ENCODE measurements at regions not wholly inside any gene's neighbourhood (a gene's known extent, or its start where the extent isn't known, plus 50 kb on each side); places are given as distances from the start of the nearest gene placed in this dataset.
"Not testable (repeated sequence)": the region's sequence is repeated elsewhere in the genome, so short reads cannot be mapped to it uniquely, and the experiment has no call there.

GRCh38 chr3:192968901-192969300, 51.2 kb upstream of the MB21D2 start:
- H3K4me1 ChIP-seq (ENCODE audit: insufficient read depth, insufficient read length); H3K9me3 ChIP-seq (ENCODE audit: insufficient read depth, low read length); H3K27me3 ChIP-seq (ENCODE audit: insufficient read depth, insufficient read length); H3K4me3 ChIP-seq (ENCODE audit: insufficient read length, low read depth); DNase-seq (ENCODE audit: low read depth, low spot score); H3K9ac ChIP-seq (ENCODE audit: insufficient read length, low read depth); H3K36me3 ChIP-seq (ENCODE audit: insufficient read depth, insufficient read length, low read length): not testable (repeated sequence)

DNA sequence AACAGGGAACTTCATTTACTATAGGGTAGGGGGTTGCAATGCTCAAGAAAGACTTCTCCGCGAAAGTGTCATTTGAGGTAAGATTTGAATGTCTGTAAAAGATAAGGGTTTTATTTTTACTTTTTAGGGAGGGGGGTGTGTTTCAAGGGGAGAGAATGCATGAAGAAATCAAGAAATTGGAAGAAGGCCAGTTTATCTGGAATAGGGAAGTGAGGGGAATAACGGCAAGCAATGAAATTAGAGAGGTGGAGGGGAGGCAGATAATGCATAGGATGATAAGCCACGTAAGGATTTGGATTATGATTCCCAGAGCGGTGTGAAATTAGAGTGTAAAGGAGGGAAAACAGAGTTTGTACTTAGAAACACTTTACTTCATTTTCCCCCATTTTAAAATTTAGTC, 63.0 kb upstream of the MB21D2 start:
- no peak for DNase-seq (ENCODE audit: low read depth, low spot score)
- Histone ChIP-seq H3K4me1 (ENCODE audit: insufficient read depth, insufficient read length) (no peaks in the 10 kb centered on the region), H3K9me3 (ENCODE audit: insufficient read depth, low read length) (no peaks in the 10 kb centered on the region), H3K27me3 (ENCODE audit: insufficient read depth, insufficient read length) (no peaks in the 10 kb centered on the region), H3K9ac (ENCODE audit: insufficient read length, low read depth) (no peak overlapping the region), H3K36me3 (ENCODE audit: insufficient read depth, insufficient read length, low read length) (no peaks in the 10 kb centered on the region), H3K4me3 (ENCODE audit: insufficient read length, low read depth) (no peak overlapping the region)
- TF ChIP-seq ZNF274 (IDR thresholded peaks at IDR 0.05; ENCODE audit: low read depth, low read length) (no peak), YY1 (IDR thresholded peaks at IDR 0.05; ENCODE audit: insufficient read depth, insufficient read length) (no peak), SUZ12 (IDR thresholded peaks at IDR 0.05; ENCODE audit: extremely low read depth, insufficient read depth, insufficient read length) (no peak)

DNA sequence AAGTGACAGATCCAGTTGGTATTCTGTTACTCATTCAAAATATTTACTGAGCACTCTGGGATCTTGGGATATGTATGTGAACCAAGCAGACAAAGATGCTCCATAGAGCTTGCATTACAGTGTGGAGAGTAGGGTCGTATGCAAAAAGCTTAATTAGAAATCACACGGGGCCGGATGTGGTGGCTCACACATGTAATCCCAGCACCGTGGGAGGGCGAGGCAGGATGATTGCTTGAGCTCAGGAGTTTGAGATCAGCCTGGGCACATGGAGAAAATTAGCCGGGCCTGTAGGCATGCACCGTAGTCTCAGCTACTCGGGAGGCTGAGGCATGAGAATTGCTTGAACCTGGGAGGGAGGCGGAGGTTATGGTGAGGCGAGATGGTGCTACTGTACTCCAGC, 68.7 kb upstream of the MB21D2 start:
- H3K9me3 ChIP-seq (ENCODE audit: insufficient read depth, low read length) = no peaks in the 10 kb centered on the region
- H3K4me1 ChIP-seq (ENCODE audit: insufficient read depth, insufficient read length) = no peaks in the 10 kb centered on the region
- H3K9ac ChIP-seq (ENCODE audit: insufficient read length, low read depth) = no peak overlapping the region
- no peak overlapping the region for H3K4me3 ChIP-seq (ENCODE audit: insufficient read length, low read depth)
- DNase-seq (ENCODE audit: low read depth, low spot score) = no peak
- no peak for TF ChIP-seq ZNF274 (IDR thresholded peaks at IDR 0.05; ENCODE audit: low read depth, low read length)
- no peak for TF ChIP-seq SUZ12 (IDR thresholded peaks at IDR 0.05; ENCODE audit: extremely low read depth, insufficient read depth, insufficient read length)
- no peaks in the 10 kb centered on the region for H3K27me3 ChIP-seq (ENCODE audit: insufficient read depth, insufficient read length)
- no peaks in the 10 kb centered on the region for H3K36me3 ChIP-seq (ENCODE audit: insufficient read depth, insufficient read length, low read length)

DNA sequence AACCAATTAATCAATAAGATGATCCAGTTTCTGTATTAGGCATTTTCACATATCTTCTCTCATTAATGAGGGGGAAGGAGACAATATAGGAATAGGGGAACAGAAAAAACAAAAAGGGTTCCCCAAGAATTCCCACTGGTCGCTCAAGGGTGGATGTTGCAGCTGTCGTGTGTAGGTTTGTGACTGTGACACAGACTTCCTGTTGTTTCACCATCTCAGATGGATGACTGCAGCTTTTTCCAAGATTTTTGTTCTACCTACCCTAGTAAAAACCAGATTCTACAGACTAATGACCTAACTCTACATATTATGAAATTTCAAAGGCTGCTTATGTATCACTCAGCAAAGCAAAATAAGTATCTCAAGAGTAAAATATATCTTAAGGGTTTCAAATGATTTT, 73.7 kb upstream of the MB21D2 start:
- no peak for DNase-seq (ENCODE audit: low read depth, low spot score)

GRCh38 chr3:192992361-192992760, 74.7 kb upstream of the MB21D2 start:
- H3K36me3 ChIP-seq (ENCODE audit: insufficient read depth, insufficient read length, low read length) = no peaks in the 10 kb centered on the region
- no peak for TF ChIP-seq YY1 (IDR thresholded peaks at IDR 0.05; ENCODE audit: insufficient read depth, insufficient read length)
- TF ChIP-seq SUZ12 (IDR thresholded peaks at IDR 0.05; ENCODE audit: extremely low read depth, insufficient read depth, insufficient read length) = no peak
- TF ChIP-seq ZNF274 (IDR thresholded peaks at IDR 0.05; ENCODE audit: low read depth, low read length) = no peak
- DNase-seq (ENCODE audit: low read depth, low spot score) = no peak

More for the DNA sequence above, 73.7 kb upstream of the MB21D2 start:
- TF ChIP-seq ZNF274 (IDR thresholded peaks at IDR 0.05; ENCODE audit: low read depth, low read length) (no peak), SUZ12 (IDR thresholded peaks at IDR 0.05; ENCODE audit: extremely low read depth, insufficient read depth, insufficient read length) (no peak), YY1 (IDR thresholded peaks at IDR 0.05; ENCODE audit: insufficient read depth, insufficient read length) (no peak)
- H3K27me3 ChIP-seq (ENCODE audit: insufficient read depth, insufficient read length) = no peaks in the 10 kb centered on the region
- H3K4me1 ChIP-seq (ENCODE audit: insufficient read depth, insufficient read length) = no peaks in the 10 kb centered on the region
- H3K36me3 ChIP-seq (ENCODE audit: insufficient read depth, insufficient read length, low read length) = no peaks in the 10 kb centered on the region
- H3K9ac ChIP-seq (ENCODE audit: insufficient read length, low read depth) = no peak overlapping the region
- no peak overlapping the region for H3K4me3 ChIP-seq (ENCODE audit: insufficient read length, low read depth)
- peaks cover 13% of the 10 kb centered on the region; the same call in 1 of the 2 replicates for H3K9me3 ChIP-seq (ENCODE audit: insufficient read depth, low read length)

DNA sequence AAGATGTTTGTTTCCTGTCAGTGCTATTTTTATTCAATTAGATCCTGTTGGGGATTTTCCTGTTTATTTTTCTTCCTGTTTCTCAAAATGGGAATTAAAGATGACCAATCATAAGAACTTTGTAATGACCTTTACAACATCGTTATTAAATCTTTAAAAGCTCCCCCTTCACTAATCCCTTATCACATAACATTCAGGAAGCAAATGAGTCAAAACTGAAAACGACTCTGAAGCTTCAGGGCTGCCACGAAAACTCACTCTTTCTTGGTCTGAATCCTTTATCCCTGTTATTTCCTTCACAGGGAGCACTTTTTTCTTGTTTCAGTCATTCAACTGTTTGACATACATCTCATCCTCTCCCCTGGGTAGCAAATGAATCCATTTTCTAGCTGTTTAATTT, 75.8 kb upstream of the MB21D2 start:
- Histone ChIP-seq H3K9ac (ENCODE audit: insufficient read length, low read depth) (no peak overlapping the region), H3K4me1 (ENCODE audit: insufficient read depth, insufficient read length) (no peaks in the 10 kb centered on the region), H3K36me3 (ENCODE audit: insufficient read depth, insufficient read length, low read length) (no peaks in the 10 kb centered on the region), H3K27me3 (ENCODE audit: insufficient read depth, insufficient read length) (no peaks in the 10 kb centered on the region), H3K9me3 (ENCODE audit: insufficient read depth, low read length) (peaks cover 13% of the 10 kb centered on the region; the same call in 1 of the 2 replicates), H3K4me3 (ENCODE audit: insufficient read length, low read depth) (no peak overlapping the region)
- DNase-seq (ENCODE audit: low read depth, low spot score) = no peak
- TF ChIP-seq YY1 (IDR thresholded peaks at IDR 0.05; ENCODE audit: insufficient read depth, insufficient read length) = no peak
- TF ChIP-seq SUZ12 (IDR thresholded peaks at IDR 0.05; ENCODE audit: extremely low read depth, insufficient read depth, insufficient read length) = no peak
- TF ChIP-seq ZNF274 (IDR thresholded peaks at IDR 0.05; ENCODE audit: low read depth, low read length) = no peak

More at GRCh38 chr3:192992361-192992760, 74.7 kb upstream of the MB21D2 start:
- H3K9ac ChIP-seq (ENCODE audit: insufficient read length, low read depth) = no peak overlapping the region
- no peak overlapping the region for H3K4me3 ChIP-seq (ENCODE audit: insufficient read length, low read depth)
- peaks cover 13% of the 10 kb centered on the region; the same call in 1 of the 2 replicates for H3K9me3 ChIP-seq (ENCODE audit: insufficient read depth, low read length)
- no peaks in the 10 kb centered on the region for H3K27me3 ChIP-seq (ENCODE audit: insufficient read depth, insufficient read length)
- no peaks in the 10 kb centered on the region for H3K4me1 ChIP-seq (ENCODE audit: insufficient read depth, insufficient read length)

- H3K4me1 ChIP-seq (ENCODE audit: insufficient read depth, insufficient read length); H3K36me3 ChIP-seq (ENCODE audit: insufficient read depth, insufficient read length, low read length); DNase-seq (ENCODE audit: low read depth, low spot score); H3K4me3 ChIP-seq (ENCODE audit: insufficient read length, low read depth); H3K9me3 ChIP-seq (ENCODE audit: insufficient read depth, low read length); H3K27me3 ChIP-seq (ENCODE audit: insufficient read depth, insufficient read length); H3K9ac ChIP-seq (ENCODE audit: insufficient read length, low read depth): not testable (repeated sequence)
These were observed 83.5 kb upstream of the MB21D2 start for GRCh38 chr3:193001113-193001512.

DNA sequence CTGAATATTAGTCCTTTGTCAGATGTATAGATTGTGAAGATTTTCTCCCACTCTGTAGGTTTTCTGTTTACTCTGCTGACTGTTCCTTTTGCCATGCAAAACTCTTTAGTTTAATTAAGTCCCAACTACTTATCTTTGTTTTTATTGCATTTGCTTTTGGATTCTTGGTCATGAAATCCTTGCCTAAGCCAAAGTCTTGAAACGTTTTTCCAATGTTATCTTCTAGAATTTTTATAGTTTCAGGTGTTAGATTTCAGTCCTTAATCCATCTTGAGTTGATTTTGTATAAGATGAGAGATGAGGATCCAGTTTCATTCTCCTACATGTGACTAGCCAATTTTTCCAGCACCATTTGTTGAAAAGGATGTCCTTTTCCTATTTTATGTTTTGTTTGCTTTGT, 86.0 kb upstream of the MB21D2 start:
- H3K9ac ChIP-seq (ENCODE audit: insufficient read length, low read depth); H3K4me1 ChIP-seq (ENCODE audit: insufficient read depth, insufficient read length); H3K9me3 ChIP-seq (ENCODE audit: insufficient read depth, low read length); DNase-seq (ENCODE audit: low read depth, low spot score); H3K4me3 ChIP-seq (ENCODE audit: insufficient read length, low read depth); H3K36me3 ChIP-seq (ENCODE audit: insufficient read depth, insufficient read length, low read length); H3K27me3 ChIP-seq (ENCODE audit: insufficient read depth, insufficient read length): not testable (repeated sequence)

Measured in NT2/D1 (cell line).